GM18517 (cell line): ENCODE measurements at regions not wholly inside any gene's neighbourhood (a gene's known extent, or its start where the extent isn't known, plus 50 kb on each side); places are given as distances from the start of the nearest gene placed in this dataset.
"Not testable (repeated sequence)": the region's sequence is repeated elsewhere in the genome, so short reads cannot be mapped to it uniquely, and the experiment has no call there.

ENCODE experiments used
- ATAC-seq: cut with Tn5 transposase; IDR thresholded peaks from one replicate; pipeline ENCODE4 v1.9.1; 2021; ENCODE audit warnings: mild to moderate bottlenecking, moderate library complexity; ENCODE audit not compliant: unreplicated experiment

- ATAC-seq: no peak
Observed at GRCh38 chrX:13223868-13224567, 95.8 kb downstream of the ATXN3L start.

GRCh38 chrX:13220916-13221315, 98.9 kb downstream of the ATXN3L start:
- ATAC-seq: no peak

GRCh38 chrX:13219991-13220764, 99.7 kb downstream of the ATXN3L start:
- ATAC-seq: no peak

GRCh38 chrX:13218758-13219157, 101.1 kb downstream of the ATXN3L start:
- ATAC-seq: no peak

- ATAC-seq: no peak
Observed at GRCh38 chrX:13216139-13216538, 103.7 kb downstream of the ATXN3L start.

- ATAC-seq: no peak
Observed at GRCh38 chrX:13215729-13216128, 104.1 kb downstream of the ATXN3L start.

GRCh38 chrX:13212191-13212651, 107.6 kb downstream of the ATXN3L start:
- no peak for ATAC-seq

GRCh38 chrX:13210142-13210541, 109.7 kb downstream of the ATXN3L start:
- ATAC-seq: not testable (repeated sequence)

- ATAC-seq: not testable (repeated sequence)
Observed at GRCh38 chrX:13209704-13210103, 110.1 kb downstream of the ATXN3L start.

GRCh38 chrX:13208281-13208935, 111.4 kb downstream of the ATXN3L start:
- no peak for ATAC-seq

GRCh38 chrX:13203271-13203670, 116.6 kb downstream of the ATXN3L start:
- ATAC-seq: no peak

- no peak for ATAC-seq
Observed at GRCh38 chrX:13201605-13202219, 118.1 kb downstream of the ATXN3L start.

- no peak for ATAC-seq
Observed at GRCh38 chrX:13200398-13200797, 119.5 kb downstream of the ATXN3L start.

GRCh38 chrX:13198762-13199064, 121.1 kb downstream of the ATXN3L start:
- no peak for ATAC-seq

GRCh38 chrX:13198056-13198761, 121.6 kb downstream of the ATXN3L start:
- ATAC-seq: no peak

GRCh38 chrX:13196782-13197181, 123.1 kb downstream of the ATXN3L start:
- no peak for ATAC-seq

GRCh38 chrX:13195340-13195739, 124.5 kb downstream of the ATXN3L start:
- no peak for ATAC-seq

- ATAC-seq: no peak
Observed at GRCh38 chrX:13194291-13195103, 125.4 kb downstream of the ATXN3L start.

GRCh38 chrX:13190051-13190450, 129.8 kb downstream of the ATXN3L start:
- ATAC-seq: no peak

- ATAC-seq: no peak
Observed at GRCh38 chrX:13189380-13189779, 130.5 kb downstream of the ATXN3L start.
